HG03095 (cell line): ENCODE measurements at regions not wholly inside any gene's neighbourhood (a gene's known extent, or its start where the extent isn't known, plus 50 kb on each side); places are given as distances from the start of the nearest gene placed in this dataset.

Experiments
- ATAC-seq: cut with Tn5 transposase; IDR thresholded peaks from one replicate; pipeline ENCODE4 v1.9.1; 2021; ENCODE audit warnings: moderate library complexity; ENCODE audit not compliant: unreplicated experiment

- ATAC-seq: no peak
These were observed 54.3 kb upstream of the CBLB start for GRCh38 chr3:105923140-105923539.

- ATAC-seq: no peak
These were observed 58.9 kb upstream of the CBLB start for GRCh38 chr3:105927741-105928140.

- no peak for ATAC-seq
These were observed 61.9 kb upstream of the CBLB start for GRCh38 chr3:105930733-105931132.

DNA sequence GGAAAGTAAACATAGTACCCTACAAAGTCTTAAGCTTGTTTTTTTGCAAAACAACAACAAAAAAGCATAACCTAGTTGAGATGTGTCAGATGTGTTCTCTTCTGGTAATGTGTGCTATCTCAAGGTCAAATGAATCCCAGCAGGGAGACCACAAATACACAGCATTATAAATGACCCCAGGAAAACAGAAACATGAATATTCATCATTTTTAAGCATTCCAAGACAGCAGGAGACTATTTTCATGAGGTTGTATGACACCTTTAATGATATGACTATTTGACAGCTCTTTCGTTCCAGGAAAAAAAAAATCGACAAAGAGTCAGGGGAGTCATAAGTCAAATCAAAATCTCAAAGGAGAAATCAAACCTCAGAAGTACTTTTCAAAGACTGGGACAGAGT is 62.7 kb upstream of the CBLB start:
- ATAC-seq: no peak

DNA sequence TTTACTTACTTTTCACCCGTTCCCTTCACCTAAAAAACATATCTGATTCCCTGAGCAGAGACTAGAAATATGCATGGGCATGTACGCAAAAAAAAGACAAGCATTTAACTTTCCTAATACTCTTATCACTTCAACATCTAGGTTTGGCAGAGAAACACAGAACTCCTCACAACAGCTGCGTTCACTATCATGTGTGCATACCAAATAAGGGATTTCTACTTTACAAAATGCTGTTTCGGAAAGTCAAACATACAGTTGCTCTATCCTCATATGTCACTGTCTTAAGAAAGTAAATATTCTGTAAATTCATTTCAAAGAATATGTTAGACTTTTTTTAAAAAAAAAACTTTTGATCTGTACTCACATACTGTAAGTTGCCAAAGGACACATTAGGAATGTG is 65.1 kb upstream of the CBLB start:
- ATAC-seq: no peak

DNA sequence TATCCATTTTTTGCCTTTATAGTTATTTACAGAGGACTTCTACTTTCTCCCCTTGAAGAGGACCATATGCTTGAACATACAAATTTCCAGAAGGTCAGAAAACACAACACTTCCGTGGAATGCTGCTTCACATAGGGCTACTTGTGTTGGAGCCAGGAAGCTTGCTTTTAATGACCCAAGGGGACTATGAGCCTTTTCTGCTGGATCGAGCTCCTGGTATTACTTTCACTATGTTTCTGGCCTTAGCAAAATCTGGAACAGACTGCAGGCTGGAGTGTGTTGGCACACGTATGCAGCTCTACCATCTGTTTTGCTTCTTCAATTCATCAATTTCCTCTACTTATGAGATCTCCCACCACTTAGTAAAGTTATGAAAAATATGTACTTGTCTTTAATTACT is 69.3 kb upstream of the CBLB start:
- no peak for ATAC-seq

GRCh38 chr3:105938806-105939205 is 70.0 kb upstream of the CBLB start:
- no peak for ATAC-seq

DNA sequence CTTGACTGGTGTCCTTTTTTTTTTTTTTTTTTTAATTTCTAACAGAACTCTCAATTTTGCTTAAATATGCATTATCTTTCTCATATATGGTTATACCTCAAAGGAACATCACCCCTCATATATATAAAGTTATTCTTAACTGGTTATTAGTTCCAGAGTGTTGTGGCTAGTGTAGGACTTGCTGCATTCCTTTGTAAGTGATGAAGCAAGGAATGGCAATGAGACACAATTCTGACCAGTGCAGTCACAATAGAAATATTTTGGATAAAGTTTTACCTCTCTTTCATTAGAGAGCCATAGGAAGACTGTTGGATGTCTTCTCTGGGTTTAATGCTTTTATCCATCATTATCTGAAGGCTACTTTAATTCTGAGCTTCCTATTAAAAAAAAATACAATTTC is 75.5 kb upstream of the CBLB start:
- ATAC-seq: no peak

DNA sequence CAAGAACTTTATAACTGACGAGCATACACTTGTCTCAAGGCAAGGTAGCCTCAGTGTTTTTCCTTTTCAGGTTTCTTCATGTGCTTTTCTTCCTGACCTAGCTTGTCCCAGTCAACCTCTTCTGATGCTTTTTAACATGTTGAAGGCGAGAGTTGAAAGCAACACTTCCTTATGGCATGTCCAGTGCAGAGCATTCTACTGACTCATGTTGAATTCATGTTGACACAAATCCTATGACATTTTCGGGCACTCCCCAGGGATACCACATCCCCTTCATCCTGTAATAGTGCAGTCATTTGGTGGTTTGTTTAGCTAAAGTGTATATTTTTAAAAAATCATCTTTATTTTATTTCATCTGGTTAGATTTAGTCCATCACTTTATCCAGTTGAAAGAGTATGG is 75.9 kb upstream of the CBLB start:
- ATAC-seq: no peak

GRCh38 chr3:105948101-105948500 is 79.3 kb upstream of the CBLB start:
- ATAC-seq: no peak

DNA sequence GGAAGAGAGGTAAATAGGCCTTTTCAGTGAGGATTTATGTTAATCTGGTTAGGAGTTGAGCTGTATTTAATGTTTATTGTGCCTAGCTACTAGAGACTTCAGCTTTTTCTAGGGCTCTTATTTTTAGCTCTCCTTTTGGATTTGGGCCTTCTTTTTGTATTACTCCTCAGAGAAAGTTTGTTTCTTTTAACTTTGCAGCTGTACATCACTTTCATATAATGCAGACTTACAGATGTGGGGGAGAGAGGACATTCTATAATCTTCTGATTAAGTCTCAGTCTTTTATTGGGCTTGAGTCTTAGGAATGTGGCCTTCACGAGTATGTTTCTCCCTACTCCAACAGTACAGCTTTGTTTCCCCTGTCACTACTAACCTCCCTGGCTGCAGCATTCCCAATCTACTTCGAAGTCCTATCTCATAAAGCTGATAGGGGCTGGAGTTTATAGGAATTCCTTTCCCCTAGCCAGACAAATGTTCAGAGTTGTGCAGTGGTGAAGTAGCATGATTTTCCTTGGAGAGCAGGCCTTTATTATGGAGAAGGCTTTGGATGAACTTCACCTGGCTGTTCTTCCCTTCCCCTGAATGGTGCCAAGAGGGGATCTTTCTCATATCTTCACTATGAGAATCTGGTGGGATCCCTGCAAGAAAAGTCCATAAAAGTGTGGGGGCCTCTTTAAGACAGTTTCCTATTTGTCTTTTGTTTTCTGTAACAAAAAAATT is 82.2 kb upstream of the CBLB start:
- no peak for ATAC-seq

DNA sequence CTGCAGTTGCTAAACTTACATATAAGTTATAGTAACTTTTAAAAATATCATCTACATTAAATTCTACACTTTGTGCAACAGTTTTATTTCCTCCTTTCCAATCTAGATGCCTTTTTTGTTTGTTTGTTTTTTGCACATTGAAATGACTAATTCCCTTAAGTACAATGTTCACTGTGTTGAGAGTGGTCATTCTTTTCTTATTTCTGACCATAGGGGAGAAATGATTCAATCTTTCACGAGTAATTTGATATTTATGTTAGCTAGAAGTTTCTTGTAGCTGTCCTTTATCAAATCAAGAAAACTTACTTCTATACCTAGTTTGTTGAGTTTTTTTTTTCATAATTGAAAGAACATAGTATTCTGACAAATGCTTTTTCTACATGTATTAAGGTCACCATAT is 85.0 kb upstream of the CBLB start:
- ATAC-seq: no peak

DNA sequence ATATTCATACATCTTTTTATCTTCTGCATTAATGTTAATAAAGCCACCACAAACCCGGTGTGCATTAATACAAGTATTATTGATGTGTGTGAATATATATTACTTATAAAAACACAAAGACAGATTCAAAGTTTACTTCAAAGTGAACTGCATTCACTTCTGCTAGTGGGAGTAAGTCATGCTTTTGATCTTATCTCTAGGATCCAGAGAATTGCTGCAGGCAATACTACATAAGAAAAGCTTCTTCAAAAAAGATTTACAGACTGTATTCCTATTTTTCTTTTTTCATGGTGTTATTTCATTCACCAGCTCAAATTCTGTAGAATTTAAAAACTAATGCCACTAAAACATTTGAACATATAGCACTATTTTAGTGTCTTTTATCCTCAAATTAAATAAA is 87.5 kb upstream of the CBLB start:
- ATAC-seq: no peak

GRCh38 chr3:105957722-105958121 is 88.9 kb upstream of the CBLB start:
- ATAC-seq: no peak

DNA sequence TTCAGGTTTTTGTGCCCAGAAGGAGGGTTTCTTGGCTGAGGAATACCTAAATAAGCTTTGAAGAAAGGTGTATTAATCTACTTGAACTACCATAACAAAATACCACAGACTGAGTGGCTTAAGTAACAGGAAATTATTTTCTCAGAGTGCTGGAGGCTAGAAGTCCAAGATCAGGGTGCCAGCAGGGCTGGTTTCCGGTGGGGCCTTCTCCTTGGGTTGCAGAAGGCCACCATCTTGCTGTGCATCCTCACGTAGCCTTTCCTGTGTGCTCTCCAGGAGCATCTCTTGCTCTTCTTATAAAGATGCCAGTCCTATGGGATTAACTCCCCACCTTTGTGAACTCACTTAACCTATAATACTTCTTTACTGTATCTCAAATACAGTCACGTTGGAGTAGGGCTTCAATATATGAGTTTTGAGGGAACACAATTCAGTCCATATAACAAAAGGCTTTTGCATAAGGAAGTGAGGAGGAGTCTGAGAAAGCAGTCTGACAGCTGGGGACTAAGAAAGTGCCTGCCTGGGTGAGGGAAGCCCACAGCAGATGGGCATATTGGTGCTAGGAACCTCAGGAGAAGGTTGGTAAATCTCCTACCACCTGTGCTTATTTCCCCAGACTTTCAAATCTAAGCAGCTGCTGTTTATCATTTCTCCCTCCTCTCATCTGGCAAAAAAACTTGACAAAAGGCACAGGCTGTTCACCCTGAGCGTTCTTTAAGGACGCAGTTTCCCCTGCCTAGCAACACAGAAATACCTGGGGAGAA is 89.6 kb upstream of the CBLB start:
- ATAC-seq: no peak

- no peak for ATAC-seq
These were observed 91.0 kb upstream of the CBLB start for GRCh38 chr3:105959851-105960250.

GRCh38 chr3:105960381-105960780 is 91.6 kb upstream of the CBLB start:
- no peak for ATAC-seq

DNA sequence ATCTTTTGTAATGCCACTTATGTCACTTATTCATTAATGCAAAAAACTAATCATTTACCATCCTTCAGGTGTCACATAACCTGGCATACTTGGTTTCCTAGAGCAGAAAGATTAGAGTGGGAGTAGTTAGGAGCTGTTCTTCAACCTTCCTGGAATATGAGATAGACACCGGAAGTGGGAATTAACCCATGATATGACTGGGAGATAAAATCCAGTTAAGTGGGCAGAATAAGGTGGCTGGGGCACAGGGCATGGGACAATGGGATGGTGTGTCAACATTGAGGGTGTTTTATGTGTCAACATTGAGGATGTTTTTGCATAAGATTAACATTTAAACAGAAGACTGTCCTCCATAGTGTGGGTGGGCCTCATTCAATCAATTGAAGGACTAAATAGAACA is 94.3 kb upstream of the CBLB start:
- ATAC-seq: no peak

DNA sequence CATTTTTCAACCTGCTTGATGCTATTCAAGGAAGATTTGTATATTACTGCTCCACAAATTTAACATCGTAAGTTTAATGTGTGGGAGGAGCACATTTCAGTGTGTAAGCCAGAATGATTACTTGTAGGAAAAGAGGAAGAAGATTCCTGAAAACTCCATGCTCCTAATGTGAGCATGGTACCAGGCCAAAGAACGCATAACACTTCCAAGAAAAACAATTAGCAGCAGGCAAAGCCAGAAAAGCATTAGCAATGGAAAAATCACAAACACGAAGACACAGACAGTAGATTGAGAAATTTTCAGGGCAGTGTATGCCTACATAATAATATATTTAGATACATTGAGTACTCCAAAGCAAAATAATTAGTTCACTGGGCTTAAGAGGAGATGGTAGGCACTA is 96.6 kb upstream of the CBLB start:
- no peak for ATAC-seq

- no peak for ATAC-seq
These were observed 98.3 kb upstream of the CBLB start for GRCh38 chr3:105967117-105967516.

GRCh38 chr3:105970283-105970682 is 101.5 kb upstream of the CBLB start:
- no peak for ATAC-seq

- ATAC-seq: no peak
These were observed 103.3 kb upstream of the CBLB start for GRCh38 chr3:105972069-105972468.

- no peak for ATAC-seq
These were observed 105.6 kb upstream of the CBLB start for GRCh38 chr3:105974381-105974780.
